Neuron (in vitro differentiated cells): ENCODE measurements at regions not wholly inside any gene's neighbourhood (a gene's known extent, or its start where the extent isn't known, plus 50 kb on each side); places are given as distances from the start of the nearest gene placed in this dataset.
"Not testable (repeated sequence)": the region's sequence is repeated elsewhere in the genome, so short reads cannot be mapped to it uniquely, and the experiment has no call there.

ENCODE experiments used
- H2AFZ ChIP-seq: one replicate; pipeline ENCODE4 v1.6.1; 2013; ENCODE audit warnings: low read depth, mild to moderate bottlenecking, inconsistent platforms, low read length, moderate library complexity
- H3K27me3 ChIP-seq: one replicate; pipeline ENCODE4 v1.6.1; 2013; ENCODE audit warnings: low read length; ENCODE audit not compliant: insufficient read depth
- H3K36me3 ChIP-seq: one replicate; pipeline ENCODE4 v1.6.1; 2013; ENCODE audit warnings: low read length; ENCODE audit not compliant: insufficient read depth
- H3K4me1 ChIP-seq: one replicate; pipeline ENCODE4 v1.6.1; 2013; ENCODE audit warnings: low read length; ENCODE audit not compliant: insufficient read depth
- H3K4me3 ChIP-seq: 2 replicates; pipeline ENCODE4 v1.5.1; 2013; ENCODE audit warnings: mild to moderate bottlenecking, low read length, moderate library complexity
- H3K9me3 ChIP-seq: one replicate; pipeline ENCODE4 v1.6.1; 2013; ENCODE audit warnings: low read length

GRCh38 chr6:18656506-18656905 is 269.4 kb downstream of the RNF144B start:
- Histone ChIP-seq H3K9me3 (no peaks in the 10 kb centered on the region), H2AFZ (no peak overlapping the region), H3K4me1 (no peaks in the 10 kb centered on the region), H3K27me3 (no peaks in the 10 kb centered on the region), H3K4me3 (no peak overlapping the region), H3K36me3 (no peaks in the 10 kb centered on the region)

GRCh38 chr6:18659994-18660393 is 272.8 kb downstream of the RNF144B start:
- not testable (repeated sequence) for H3K27me3 ChIP-seq, H3K4me1 ChIP-seq, H3K4me3 ChIP-seq, H3K36me3 ChIP-seq, H3K9me3 ChIP-seq, H2AFZ ChIP-seq

GRCh38 chr6:18663011-18663410 is 275.9 kb downstream of the RNF144B start:
- H3K4me1 ChIP-seq = no peaks in the 10 kb centered on the region
- H3K27me3 ChIP-seq = no peaks in the 10 kb centered on the region
- no peaks in the 10 kb centered on the region for H3K9me3 ChIP-seq
- no peaks in the 10 kb centered on the region for H3K36me3 ChIP-seq
- H2AFZ ChIP-seq = no peak overlapping the region
- no peak overlapping the region for H3K4me3 ChIP-seq

GRCh38 chr6:18664401-18664800 is 277.3 kb downstream of the RNF144B start:
- no peak overlapping the region for H3K4me3 ChIP-seq
- no peaks in the 10 kb centered on the region for H3K4me1 ChIP-seq
- no peaks in the 10 kb centered on the region for H3K27me3 ChIP-seq
- H3K36me3 ChIP-seq = no peaks in the 10 kb centered on the region
- no peak overlapping the region for H2AFZ ChIP-seq
- no peaks in the 10 kb centered on the region for H3K9me3 ChIP-seq

GRCh38 chr6:18667612-18668011 is 280.5 kb downstream of the RNF144B start:
- H3K9me3 ChIP-seq = no peaks in the 10 kb centered on the region
- H3K4me1 ChIP-seq = no peaks in the 10 kb centered on the region
- H3K4me3 ChIP-seq = no peak overlapping the region
- no peak overlapping the region for H2AFZ ChIP-seq
- H3K27me3 ChIP-seq = no peaks in the 10 kb centered on the region
- no peaks in the 10 kb centered on the region for H3K36me3 ChIP-seq

DNA sequence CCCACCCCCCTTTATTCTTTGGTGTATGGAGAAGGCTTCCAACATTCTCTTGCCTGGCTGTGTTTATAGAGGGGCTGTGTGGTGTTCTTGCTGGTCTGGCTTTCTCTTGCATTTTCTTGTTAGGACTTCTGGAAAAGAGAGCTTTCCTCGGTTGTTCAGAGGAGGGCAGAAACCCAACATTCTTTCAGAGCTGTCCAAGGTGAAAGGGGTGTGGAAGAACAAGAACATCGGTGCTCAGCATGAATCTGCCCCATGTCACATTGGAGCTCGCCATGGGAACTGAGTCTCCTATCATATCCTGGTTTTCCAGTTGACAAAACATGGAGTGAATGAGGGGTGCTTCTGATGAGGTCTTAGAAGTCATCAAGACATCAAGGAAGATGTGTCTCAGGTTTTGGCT is 281.8 kb downstream of the RNF144B start:
- Histone ChIP-seq H3K9me3 (no peaks in the 10 kb centered on the region), H3K36me3 (no peaks in the 10 kb centered on the region), H3K27me3 (no peaks in the 10 kb centered on the region), H3K4me3 (no peak overlapping the region), H2AFZ (no peak overlapping the region), H3K4me1 (no peaks in the 10 kb centered on the region)

DNA sequence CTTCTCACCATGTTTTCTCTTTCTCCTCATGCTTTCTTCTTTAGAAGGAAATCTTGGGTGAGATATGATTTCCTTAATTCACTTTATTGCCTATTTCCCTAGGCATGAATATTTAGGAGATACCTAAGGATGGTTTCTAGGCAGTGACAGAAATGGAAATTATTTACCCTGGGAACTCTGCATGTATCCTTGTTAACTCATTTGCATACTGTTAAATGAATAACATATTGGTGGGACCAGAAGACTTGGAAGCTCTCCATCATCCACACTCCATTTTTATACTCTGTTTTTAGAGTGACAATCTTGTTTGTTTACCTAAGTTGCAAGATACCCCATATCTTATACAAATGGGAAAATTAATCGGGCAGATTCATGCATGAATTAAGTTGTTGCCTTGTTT is 285.7 kb downstream of the RNF144B start:
- Histone ChIP-seq H3K36me3 (no peaks in the 10 kb centered on the region), H3K9me3 (no peaks in the 10 kb centered on the region), H2AFZ (no peak overlapping the region), H3K4me3 (no peak overlapping the region), H3K27me3 (no peaks in the 10 kb centered on the region), H3K4me1 (no peaks in the 10 kb centered on the region)

DNA sequence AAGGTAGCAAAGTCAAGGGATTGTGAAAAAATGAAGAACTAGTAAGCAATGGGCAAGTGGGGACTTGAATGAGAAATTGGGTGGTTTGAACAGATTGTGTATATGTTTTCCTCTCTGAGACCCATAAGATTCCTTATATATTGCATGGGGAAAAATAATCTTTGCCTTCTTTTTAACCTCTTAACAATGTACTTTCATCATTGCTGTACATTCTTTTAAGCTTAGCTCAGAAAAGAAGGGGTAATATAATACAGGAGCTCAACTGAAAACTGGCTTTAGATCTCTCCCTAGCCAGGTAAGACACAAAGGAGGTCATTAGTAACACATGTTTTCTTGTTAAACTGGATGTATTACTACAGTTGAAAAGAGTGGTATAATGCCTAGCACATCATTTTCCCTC is 287.2 kb downstream of the RNF144B start:
- Histone ChIP-seq H3K36me3 (no peaks in the 10 kb centered on the region), H2AFZ (no peak overlapping the region), H3K4me3 (no peak overlapping the region), H3K27me3 (no peaks in the 10 kb centered on the region), H3K4me1 (no peaks in the 10 kb centered on the region), H3K9me3 (no peaks in the 10 kb centered on the region)

GRCh38 chr6:18675881-18676280 is 288.7 kb downstream of the RNF144B start:
- Histone ChIP-seq H3K36me3 (no peaks in the 10 kb centered on the region), H3K4me1 (no peaks in the 10 kb centered on the region)

DNA sequence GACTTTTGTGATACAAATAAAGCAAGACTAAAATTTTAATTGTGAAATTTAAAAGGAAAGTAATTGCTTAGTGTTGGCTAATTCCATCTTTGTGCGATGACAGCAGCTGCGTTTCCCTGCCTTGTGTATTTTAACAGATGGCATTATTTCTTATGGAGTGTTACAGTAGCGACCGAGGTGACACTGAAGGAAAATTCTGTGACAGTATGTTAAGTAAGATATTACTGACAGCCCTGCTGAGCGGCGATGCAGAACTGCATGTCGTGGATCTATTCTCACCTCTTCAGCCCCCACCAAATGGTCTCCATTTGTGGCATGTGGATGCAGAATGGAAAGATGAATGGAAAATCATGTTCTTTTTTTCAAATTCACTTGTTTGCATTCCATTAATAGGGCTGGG is 289.4 kb downstream of the RNF144B start:
- Histone ChIP-seq H2AFZ (no peak overlapping the region), H3K4me3 (no peak overlapping the region), H3K36me3 (no peaks in the 10 kb centered on the region), H3K27me3 (no peaks in the 10 kb centered on the region), H3K9me3 (no peaks in the 10 kb centered on the region), H3K4me1 (no peaks in the 10 kb centered on the region)

More at GRCh38 chr6:18675881-18676280, 288.7 kb downstream of the RNF144B start:
- no peaks in the 10 kb centered on the region for H3K9me3 ChIP-seq
- H3K4me3 ChIP-seq = no peak overlapping the region
- no peaks in the 10 kb centered on the region for H3K27me3 ChIP-seq
- H2AFZ ChIP-seq = no peak overlapping the region

GRCh38 chr6:18680842-18681241 is 293.7 kb downstream of the RNF144B start:
- no peak overlapping the region for H3K4me3 ChIP-seq
- no peak overlapping the region for H2AFZ ChIP-seq
- no peaks in the 10 kb centered on the region for H3K9me3 ChIP-seq
- no peaks in the 10 kb centered on the region for H3K27me3 ChIP-seq
- no peaks in the 10 kb centered on the region for H3K36me3 ChIP-seq
- H3K4me1 ChIP-seq = no peaks in the 10 kb centered on the region

DNA sequence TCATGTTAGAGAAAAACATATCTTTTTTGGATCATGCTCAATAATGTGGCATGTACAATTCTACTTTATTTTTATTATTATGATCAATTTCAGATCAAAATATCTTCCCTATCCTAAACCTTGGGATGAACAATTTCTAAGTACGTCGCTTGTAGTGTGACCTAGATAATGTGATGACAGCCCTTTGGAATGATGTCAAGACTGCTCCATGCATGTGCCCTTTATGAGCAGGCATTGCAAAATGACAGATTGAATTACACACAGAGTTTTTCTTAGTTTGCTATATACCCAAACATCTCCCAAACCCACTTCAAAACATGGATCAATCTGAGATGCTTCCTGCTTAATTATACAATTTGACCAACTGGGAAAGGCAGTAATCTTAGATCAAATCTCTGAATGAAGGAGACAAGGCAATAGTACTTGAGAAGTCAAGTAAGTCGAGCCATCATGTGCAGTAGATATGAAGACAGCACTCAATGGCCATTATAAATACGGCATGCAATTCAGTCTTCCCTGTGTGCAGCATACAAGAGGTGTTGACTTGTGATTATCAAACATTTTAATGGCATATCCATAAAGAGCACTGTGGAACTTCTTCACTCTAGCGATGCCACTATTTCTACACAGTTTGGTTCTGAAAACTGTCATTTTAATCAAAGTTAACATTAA is 294.8 kb downstream of the RNF144B start:
- no peak overlapping the region for H2AFZ ChIP-seq
- H3K4me1 ChIP-seq = no peaks in the 10 kb centered on the region
- H3K9me3 ChIP-seq = no peaks in the 10 kb centered on the region
- no peaks in the 10 kb centered on the region for H3K36me3 ChIP-seq
- no peak overlapping the region for H3K4me3 ChIP-seq
- no peaks in the 10 kb centered on the region for H3K27me3 ChIP-seq

- Histone ChIP-seq H3K36me3 (no peaks in the 10 kb centered on the region), H3K27me3 (no peaks in the 10 kb centered on the region), H3K4me3 (no peak overlapping the region), H3K9me3 (no peaks in the 10 kb centered on the region), H3K4me1 (no peaks in the 10 kb centered on the region), H2AFZ (no peak overlapping the region)
These were observed 297.2 kb downstream of the RNF144B start for GRCh38 chr6:18684343-18684742.
